Heart left ventricle (tissue), 16 donors: ENCODE measurements at regions not wholly inside any gene's neighbourhood (a gene's known extent, or its start where the extent isn't known, plus 50 kb on each side); places are given as distances from the start of the nearest gene placed in this dataset.
"Not testable (repeated sequence)": the region's sequence is repeated elsewhere in the genome, so short reads cannot be mapped to it uniquely, and the experiment has no call there.

Experiments
- ATAC-seq, 4 donors: fragments of 200-7000 bp; cut with Tn5 transposase; one replicate each; pipeline ENCODE4 v1.9.1; 2020 to 2022; ENCODE audit warnings: moderate library complexity in 4 of 4, mild to moderate bottlenecking in 3 of 4, moderate number of reproducible peaks in 1 of 4
- DNase-seq, 5 donors: peaks; one replicate each; pipeline ENCODE4 v3.0.0-alpha.2; 2020
- H3K27ac ChIP-seq, 12 donors: fragments of 200-600 bp; sonication (generic) in 4 of 12; one replicate each; pipeline versions ENCODE4 v1.5.0 to v1.8.0; 2016 to 2022; ENCODE audit warnings: mild to moderate bottlenecking in 2 of 12
- H3K27me3 ChIP-seq, 9 donors: fragments of 200-600 bp; sonication (generic) in 2 of 9; one replicate each; pipeline versions ENCODE4 v1.5.1 to v1.8.0; 2016 to 2022; ENCODE audit warnings: mild to moderate bottlenecking in 3 of 9
- H3K36me3 ChIP-seq, 9 donors: fragments of 200-600 bp; sonication (generic) in 2 of 9; one replicate each; pipeline versions ENCODE4 v1.5.0 to v1.8.0; 2018 to 2022; ENCODE audit warnings: mild to moderate bottlenecking in 2 of 9
- H3K4me1 ChIP-seq, 12 donors: fragments of 200-600 bp; sonication (generic) in 4 of 12; one replicate each; pipeline versions ENCODE4 v1.5.0 to v1.8.0; 2016 to 2022; ENCODE audit warnings: mild to moderate bottlenecking in 3 of 12
- H3K4me3 ChIP-seq, 12 donors: fragments of 200-600 bp; sonication (generic) in 4 of 12; one replicate each; pipeline versions ENCODE4 v1.5.0 to v1.8.0; 2017 to 2022; ENCODE audit warnings: mild to moderate bottlenecking in 9 of 12, moderate library complexity in 4 of 12
- H3K9me3 ChIP-seq, 12 donors: fragments of 200-600 bp; sonication (generic) in 4 of 12; one replicate each; pipeline versions ENCODE4 v1.5.0 to v1.8.0; 2016 to 2022; ENCODE audit warnings: mild to moderate bottlenecking in 1 of 12
- CTCF ChIP-seq, 12 donors: fragments of 200-600 bp; sonication (generic) in 4 of 12; IDR thresholded peaks; one replicate each; pipeline versions ENCODE4 v1.5.0 to v1.8.0; 2018 to 2022; ENCODE audit warnings: antibody characterized with exemption in 12 of 12, mild to moderate bottlenecking in 5 of 12
- POLR2A ChIP-seq, 2 donors: fragments of 450-650 bp; IDR thresholded peaks; one replicate each; pipeline ENCODE4 v1.6.1; 2017; ENCODE audit warnings: antibody characterized with exemption in 2 of 2, mild to moderate bottlenecking in 2 of 2, moderate library complexity in 2 of 2
- WGBS, 4 donors: extraction: QIAGEN DNeasy Blood & Tissue Kit in 2 of 4; methylation state at CpG; one replicate each; pipeline versions ENCODE4 v1.1.5 to v1.1.7; 2013 to 2018; 5-methylcytosine and 5-hydroxymethylcytosine counted together
- intact Hi-C, 10 donors: fragments of 100-400 bp; cut with DNase I; formaldehyde crosslinking; loops; one replicate each; pipeline versions ENCODE4 v1.11.1 to v1.14.2; 2022
- donor health status: ischemic (EF 13 %, LVEDD 7.1; RV severe dilation, severe dysfunction).
- donor health status: healthy with polysubstance abuse.
- donor health status: DM: no; HTN: yes; CAD: no.
- donor health status: DM: no; HTN: no; CAD: no.
- donor health status: ischemic (EF 25% LVEDD 6.9; RV normal size, moderate dysfunction).
- donor health status: ischemic (EF 25% LVEDD 5.7; RV mildly dilated, moderate dysfunction).
- donor health status: healthy.
- donor health status: DM: yes; HTN: yes; CAD: no.
- donor health status: ischemic (EF 35%, LVEDD 5.7; RV mildly dilated, moderate dysfunction).
- donor health status: nonischemic (EF 11% LVEDD 7.7; RV severe dilation, severe dysfunction).
- donor health status: DM: yes; HTN: yes; CAD: no.
- donor health status: PGD.
- donor health status: ischemic (EF 29% LVEDD 5.4; RV normal size, mild dysfunction).
- donor health status: nonischemic (EF 23%, LVEDD 6.1; RV moderate dilation, normal function).

GRCh38 chr5:67876371-67876770 is 339.2 kb upstream of the PIK3R1 start:
- DNase-seq (no peak), ATAC-seq (no peak)
- Histone ChIP-seq H3K36me3 (no peaks in the 10 kb centered on the region), H3K9me3 (no peaks in the 10 kb centered on the region), H3K27me3 (no peaks in the 10 kb centered on the region), H3K4me3 (no peak overlapping the region), H3K4me1 (peaks cover 0 to 11% (median 2%) of the 10 kb centered on the region in 12 donors), H3K27ac (no peak overlapping the region)
- no peak for TF ChIP-seq POLR2A (IDR thresholded peaks at IDR 0.05)
- TF ChIP-seq CTCF (IDR thresholded peaks at IDR 0.05): no peak
- intact Hi-C loops: no loop called here

GRCh38 chr5:67875601-67876000 is 340.0 kb upstream of the PIK3R1 start:
- DNase-seq (no peak), ATAC-seq (no peak)
- H3K27ac ChIP-seq: no peak overlapping the region
- no peaks in the 10 kb centered on the region for H3K27me3 ChIP-seq
- H3K4me3 ChIP-seq: no peak overlapping the region
- 89 to 93% (median 92%) methylated on average over 3 of the region's 3 CpGs for WGBS, 4 donors
- H3K9me3 ChIP-seq: no peaks in the 10 kb centered on the region
- H3K36me3 ChIP-seq: no peaks in the 10 kb centered on the region
- peaks cover 0 to 8% (median 0%) of the 10 kb centered on the region in 12 donors for H3K4me1 ChIP-seq
- TF ChIP-seq POLR2A (IDR thresholded peaks at IDR 0.05) (no peak), CTCF (IDR thresholded peaks at IDR 0.05) (no peak)
- intact Hi-C loops: no loop called here

GRCh38 chr5:67873935-67874334 is 341.6 kb upstream of the PIK3R1 start:
- ATAC-seq (peak in 3 of 4 donors; percentile 42 to 80 (median 71)), DNase-seq (no peak)
- no peaks in the 10 kb centered on the region for H3K36me3 ChIP-seq
- no peaks in the 10 kb centered on the region for H3K27me3 ChIP-seq
- H3K4me3 ChIP-seq: no peak overlapping the region
- TF ChIP-seq CTCF (IDR thresholded peaks at IDR 0.05) (no peak), POLR2A (IDR thresholded peaks at IDR 0.05) (no peak)
- H3K4me1 ChIP-seq: peaks cover 0 to 7% (median 0%) of the 10 kb centered on the region in 12 donors
- peak overlapping the region in 1 of 12 donors; percentile 7 for H3K27ac ChIP-seq
- H3K9me3 ChIP-seq: no peaks in the 10 kb centered on the region
- intact Hi-C loops: loop anchor here in 1 of 10 donors (5.0 kb wide), 1 partner anchor 62 kb away; no protein-coding TSS in a partner anchor

GRCh38 chr5:67870662-67871061 is 344.9 kb upstream of the PIK3R1 start:
- 77 to 88% (median 80%) methylated on average over 3 of the region's 3 CpGs for WGBS, 4 donors
- TF ChIP-seq POLR2A (IDR thresholded peaks at IDR 0.05) (no peak), CTCF (IDR thresholded peaks at IDR 0.05) (no peak)

GRCh38 chr5:67864335-67864734 is 351.2 kb upstream of the PIK3R1 start:
- H3K36me3 ChIP-seq, intact Hi-C loops, H3K4me3 ChIP-seq, ATAC-seq, H3K27me3 ChIP-seq, H3K27ac ChIP-seq, H3K9me3 ChIP-seq, H3K4me1 ChIP-seq, DNase-seq: not testable (repeated sequence)
- 62 to 95% (median 92%) methylated on average over 1 of the region's 1 CpG for WGBS, 4 donors

More at GRCh38 chr5:67870662-67871061, 344.9 kb upstream of the PIK3R1 start:
- intact Hi-C loops: loop anchor here in 1 of 10 donors (5.0 kb wide), 1 partner anchor 58 kb away; no protein-coding TSS in a partner anchor
- no peaks in the 10 kb centered on the region for H3K36me3 ChIP-seq
- H3K9me3 ChIP-seq: no peaks in the 10 kb centered on the region
- no peak overlapping the region for H3K27ac ChIP-seq
- H3K4me3 ChIP-seq: no peak overlapping the region
- ATAC-seq (no peak), DNase-seq (no peak)
- peaks cover 0 to 7% (median 0%) of the 10 kb centered on the region in 12 donors for H3K4me1 ChIP-seq
- H3K27me3 ChIP-seq: no peaks in the 10 kb centered on the region
